A673 (cell line): ENCODE measurements at regions not wholly inside any gene's neighbourhood (a gene's known extent, or its start where the extent isn't known, plus 50 kb on each side); places are given as distances from the start of the nearest gene placed in this dataset.

Experiments used
- BruUV-seq: library from RNA; stranded (reverse); fragments of 400-500 nt; replicated peaks from 2 replicates; lab custom pipeline; 2021; lab: Mats Ljungman, UMichigan
- CTCF ChIA-PET: fragments of 300-600 bp; sonication (Branson Sonifier 250); formaldehyde crosslinking; loops from one replicate; lab custom pipeline; 2022; ENCODE audit warnings: antibody characterized with exemption; lab: Charles Lee
- POLR2A ChIA-PET: fragments of 300-600 bp; sonication (Branson Sonifier 250); formaldehyde crosslinking; loops from one replicate; lab custom pipeline; 2022; ENCODE audit warnings: antibody characterized with exemption; ENCODE audit not compliant: low non-redundant PET; lab: Charles Lee
- DNase-seq: peaks from one replicate; pipeline ENCODE4 v3.0.0-alpha.2; 2015; ENCODE audit warnings: low spot score
- H3K27ac ChIP-seq: fragments of 200-600 bp; sonication (generic); 2 replicates; pipeline ENCODE4 v1.5.1; 2016; ENCODE audit warnings: mixed run types, low read depth, mild to moderate bottlenecking, mixed read lengths, antibody characterized with exemption, low read length; ENCODE audit not compliant: poor library complexity, severe bottlenecking
- H3K27me3 ChIP-seq: fragments of 200-600 bp; sonication (generic); replicated peaks from 2 replicates; pipeline ENCODE4 v1.6.1; 2017; ENCODE audit warnings: mixed run types, low read depth, mild to moderate bottlenecking, mixed read lengths, antibody characterized with exemption, low read length; ENCODE audit not compliant: insufficient read depth, poor library complexity
- H3K36me3 ChIP-seq: fragments of 200-600 bp; sonication (generic); 2 replicates; pipeline ENCODE4 v1.6.1; 2016; ENCODE audit warnings: mixed run types, mild to moderate bottlenecking, mixed read lengths, antibody characterized with exemption, low read length; ENCODE audit not compliant: insufficient read depth, poor library complexity, severe bottlenecking
- H3K4me1 ChIP-seq: fragments of 200-600 bp; sonication (generic); 2 replicates; pipeline ENCODE4 v1.6.1; 2017; ENCODE audit warnings: mixed run types, mild to moderate bottlenecking, mixed read lengths, antibody characterized with exemption, low read length; ENCODE audit not compliant: insufficient read depth, poor library complexity, severe bottlenecking
- H3K4me3 ChIP-seq: fragments of 200-600 bp; sonication (generic); 2 replicates; pipeline ENCODE4 v1.5.1; 2016; ENCODE audit warnings: low read depth, mixed run types, mild to moderate bottlenecking, mixed read lengths, low read length; ENCODE audit not compliant: poor library complexity, severe bottlenecking
- H3K9me3 ChIP-seq: fragments of 200-600 bp; sonication (generic); 2 replicates; pipeline ENCODE4 v1.6.1; 2016; ENCODE audit warnings: mixed run types, low read depth, mild to moderate bottlenecking, mixed read lengths, antibody characterized with exemption, low read length; ENCODE audit not compliant: poor library complexity, severe bottlenecking
- CTCF ChIP-seq: fragments of 300-800, 200-600 bp; sonication (generic); conservative IDR thresholded peaks from 2 replicates; pipeline ENCODE4 v1.5.1; 2017; ENCODE audit warnings: low read depth, mild to moderate bottlenecking, antibody characterized with exemption, low read length, moderate library complexity, mixed read lengths
- EZH2 ChIP-seq: fragments of 200-600 bp; sonication (generic); IDR thresholded peaks from 2 replicates; pipeline ENCODE4 v1.6.1; 2017; ENCODE audit warnings: borderline replicate concordance, low read depth, mild to moderate bottlenecking, mixed read lengths, antibody characterized with exemption, low read length; ENCODE audit not compliant: poor library complexity, severe bottlenecking
- intact Hi-C: fragments of 100-400 bp; cut with micrococcal nuclease; formaldehyde crosslinking; loops from one replicate; pipeline ENCODE4 v1.10.0; 2022; ENCODE audit not compliant: unreplicated experiment

- TF ChIP-seq EZH2 (no peak), CTCF (no peak)
- no peak for DNase-seq
- Histone ChIP-seq H3K9me3 (no peaks in the 10 kb centered on the region), H3K4me3 (no peak overlapping the region), H3K4me1 (no peaks in the 10 kb centered on the region), H3K27ac (no peak overlapping the region), H3K27me3 (no peaks in the 10 kb centered on the region), H3K36me3 (no peaks in the 10 kb centered on the region)
- POLR2A ChIA-PET = no interaction called here
- CTCF ChIA-PET = no interaction called here
- intact Hi-C loops = no loop called here
- BruUV-seq = no TSS peak
Measured at GRCh38 chrX:125533352-125533751, 213.7 kb downstream of the TEX13C start.

DNA sequence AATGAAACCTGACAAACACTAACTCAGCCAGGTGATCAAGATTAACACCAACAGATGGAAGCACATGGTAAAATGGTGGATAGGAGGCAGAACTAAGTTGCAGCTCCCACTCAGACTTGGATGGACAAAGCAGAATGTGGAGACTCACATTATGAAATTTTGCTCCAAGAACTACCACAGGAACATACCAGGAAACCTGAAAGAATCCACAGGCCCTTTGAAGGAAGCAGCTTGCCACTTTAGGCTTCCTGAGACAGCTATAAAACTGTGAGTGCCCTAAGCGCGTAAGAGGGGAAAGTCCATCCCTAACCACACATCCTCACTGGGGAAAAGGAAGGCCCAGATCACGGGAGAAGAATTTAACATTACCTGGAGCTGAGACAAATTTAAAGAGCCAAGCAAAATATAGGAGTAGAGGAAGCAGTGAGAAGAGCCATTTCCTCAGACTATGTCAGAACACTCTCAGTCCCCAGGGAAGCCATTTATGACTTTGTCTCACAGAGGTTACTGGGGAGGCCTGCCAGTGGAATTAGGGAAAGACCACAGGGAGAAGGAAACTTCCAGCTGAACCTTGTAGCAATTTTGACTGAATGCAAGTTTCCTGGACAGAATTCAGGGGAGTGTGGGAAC lies 224.5 kb downstream of the TEX13C start:
- Histone ChIP-seq H3K4me3 (no peak overlapping the region), H3K4me1 (no peaks in the 10 kb centered on the region), H3K36me3 (no peaks in the 10 kb centered on the region), H3K27me3 (no peaks in the 10 kb centered on the region), H3K9me3 (no peaks in the 10 kb centered on the region), H3K27ac (no peak overlapping the region)
- ChIA-PET POLR2A (no interaction called here), CTCF (no interaction called here)
- no peak for DNase-seq
- intact Hi-C loops = no loop called here
- TF ChIP-seq EZH2 = no peak
- no peak for TF ChIP-seq CTCF
- no TSS peak for BruUV-seq

GRCh38 chrX:125544856-125545255 lies 225.2 kb downstream of the TEX13C start:
- ChIA-PET POLR2A (interaction anchor here (0.5 kb wide), 1 partner anchor 633 kb away, joined by 6 read pairs; no protein-coding TSS in a partner anchor), CTCF (no interaction called here)
- no peaks in the 10 kb centered on the region for H3K4me1 ChIP-seq
- no peaks in the 10 kb centered on the region for H3K9me3 ChIP-seq
- no peak overlapping the region for H3K27ac ChIP-seq
- no TSS peak for BruUV-seq
- TF ChIP-seq EZH2 (no peak), CTCF (no peak)
- no peaks in the 10 kb centered on the region for H3K27me3 ChIP-seq
- H3K36me3 ChIP-seq = no peaks in the 10 kb centered on the region
- intact Hi-C loops = no loop called here
- no peak overlapping the region for H3K4me3 ChIP-seq
- no peak for DNase-seq
